ENCODE measurements at regions not wholly inside any gene's neighbourhood (a gene's known extent, or its start where the extent isn't known, plus 50 kb on each side); places are given as distances from the start of the nearest gene placed in this dataset.

DNA sequence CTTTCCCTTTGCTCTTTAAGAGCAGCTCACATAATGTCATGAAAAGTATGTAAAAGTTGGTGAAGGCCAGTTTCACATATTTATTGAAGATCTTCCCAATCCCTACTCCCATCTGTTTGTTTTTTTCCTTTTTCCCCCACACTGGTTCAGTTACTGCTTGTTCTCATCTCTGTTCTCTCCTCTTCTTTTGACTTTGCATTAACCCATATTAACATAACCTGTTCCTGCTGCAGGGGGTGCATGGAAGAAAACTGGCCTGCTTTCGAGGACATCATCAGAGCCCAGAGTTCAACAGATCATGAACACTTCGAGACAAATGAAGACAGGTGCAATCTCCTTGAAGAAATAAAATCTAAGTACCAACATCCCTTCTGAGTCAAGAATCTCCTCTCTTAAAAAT is 93.3 kb upstream of the FAM3C start:
- TF ChIP-seq, protein P1, sequence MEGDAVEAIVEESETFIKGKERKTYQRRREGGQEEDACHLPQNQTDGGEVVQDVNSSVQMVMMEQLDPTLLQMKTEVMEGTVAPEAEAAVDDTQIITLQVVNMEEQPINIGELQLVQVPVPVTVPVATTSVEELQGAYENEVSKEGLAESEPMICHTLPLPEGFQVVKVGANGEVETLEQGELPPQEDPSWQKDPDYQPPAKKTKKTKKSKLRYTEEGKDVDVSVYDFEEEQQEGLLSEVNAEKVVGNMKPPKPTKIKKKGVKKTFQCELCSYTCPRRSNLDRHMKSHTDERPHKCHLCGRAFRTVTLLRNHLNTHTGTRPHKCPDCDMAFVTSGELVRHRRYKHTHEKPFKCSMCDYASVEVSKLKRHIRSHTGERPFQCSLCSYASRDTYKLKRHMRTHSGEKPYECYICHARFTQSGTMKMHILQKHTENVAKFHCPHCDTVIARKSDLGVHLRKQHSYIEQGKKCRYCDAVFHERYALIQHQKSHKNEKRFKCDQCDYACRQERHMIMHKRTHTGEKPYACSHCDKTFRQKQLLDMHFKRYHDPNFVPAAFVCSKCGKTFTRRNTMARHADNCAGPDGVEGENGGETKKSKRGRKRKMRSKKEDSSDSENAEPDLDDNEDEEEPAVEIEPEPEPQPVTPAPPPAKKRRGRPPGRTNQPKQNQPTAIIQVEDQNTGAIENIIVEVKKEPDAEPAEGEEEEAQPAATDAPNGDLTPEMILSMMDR (IDR thresholded peaks at IDR 0.05; ENCODE audit: low read depth, low read length): no peak
- no peak for TF ChIP-seq POLR2A (IDR thresholded peaks at IDR 0.05; ENCODE audit: extremely low read depth, insufficient read length)
- TF ChIP-seq, protein P2, sequence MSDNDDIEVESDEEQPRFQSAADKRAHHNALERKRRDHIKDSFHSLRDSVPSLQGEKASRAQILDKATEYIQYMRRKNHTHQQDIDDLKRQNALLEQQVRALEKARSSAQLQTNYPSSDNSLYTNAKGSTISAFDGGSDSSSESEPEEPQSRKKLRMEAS (IDR thresholded peaks at IDR 0.05; ENCODE audit: low read depth, low read length): no peak
- TF ChIP-seq MYC (IDR thresholded peaks at IDR 0.05; ENCODE audit: low read depth, low read length): no peak
